GM12865 (cell line): ENCODE measurements at regions not wholly inside any gene's neighbourhood (a gene's known extent, or its start where the extent isn't known, plus 50 kb on each side); places are given as distances from the start of the nearest gene placed in this dataset.

Experiments
- DNase-seq: peaks from one replicate; pipeline ENCODE4 v3.0.0; 2010; ENCODE audit warnings: low read depth
- H3K4me3 ChIP-seq: 2 replicates; pipeline ENCODE4 v1.5.1; 2011; ENCODE audit warnings: mild to moderate bottlenecking, low read depth, low read length, control low read depth
- TF ChIP-seq, protein P1 (sequence below): IDR thresholded peaks from 2 replicates; pipeline ENCODE4 v1.5.1; 2011; ENCODE audit warnings: low read length, control low read depth, low read depth, inconsistent platforms; ENCODE audit not compliant: insufficient read depth; ENCODE audit errors: missing control alignments

DNA sequence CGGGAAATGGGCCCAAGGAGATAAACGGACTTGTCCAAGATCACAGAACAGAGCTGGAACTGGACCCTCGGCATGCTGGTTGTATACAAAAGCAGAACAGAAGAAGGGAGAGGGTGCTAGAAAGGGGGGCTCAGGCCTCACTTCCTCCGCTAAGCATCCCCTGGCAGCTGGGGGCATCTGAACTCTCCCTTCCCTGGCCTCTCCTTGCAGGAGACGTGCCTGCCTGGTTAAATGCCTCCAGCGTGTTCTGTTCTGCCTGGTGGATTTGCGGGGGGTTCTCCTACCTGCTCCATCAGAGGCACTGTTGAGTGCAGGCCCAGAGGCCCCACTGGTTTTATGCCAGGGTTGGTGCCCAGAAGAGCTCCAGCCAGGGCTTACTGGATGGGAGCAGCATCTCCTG is 124.7 kb downstream of the ZFP36L2 start:
- H3K4me3 ChIP-seq = no peak overlapping the region
- no peak for DNase-seq
- TF ChIP-seq, protein P1, sequence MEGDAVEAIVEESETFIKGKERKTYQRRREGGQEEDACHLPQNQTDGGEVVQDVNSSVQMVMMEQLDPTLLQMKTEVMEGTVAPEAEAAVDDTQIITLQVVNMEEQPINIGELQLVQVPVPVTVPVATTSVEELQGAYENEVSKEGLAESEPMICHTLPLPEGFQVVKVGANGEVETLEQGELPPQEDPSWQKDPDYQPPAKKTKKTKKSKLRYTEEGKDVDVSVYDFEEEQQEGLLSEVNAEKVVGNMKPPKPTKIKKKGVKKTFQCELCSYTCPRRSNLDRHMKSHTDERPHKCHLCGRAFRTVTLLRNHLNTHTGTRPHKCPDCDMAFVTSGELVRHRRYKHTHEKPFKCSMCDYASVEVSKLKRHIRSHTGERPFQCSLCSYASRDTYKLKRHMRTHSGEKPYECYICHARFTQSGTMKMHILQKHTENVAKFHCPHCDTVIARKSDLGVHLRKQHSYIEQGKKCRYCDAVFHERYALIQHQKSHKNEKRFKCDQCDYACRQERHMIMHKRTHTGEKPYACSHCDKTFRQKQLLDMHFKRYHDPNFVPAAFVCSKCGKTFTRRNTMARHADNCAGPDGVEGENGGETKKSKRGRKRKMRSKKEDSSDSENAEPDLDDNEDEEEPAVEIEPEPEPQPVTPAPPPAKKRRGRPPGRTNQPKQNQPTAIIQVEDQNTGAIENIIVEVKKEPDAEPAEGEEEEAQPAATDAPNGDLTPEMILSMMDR = no peak

DNA sequence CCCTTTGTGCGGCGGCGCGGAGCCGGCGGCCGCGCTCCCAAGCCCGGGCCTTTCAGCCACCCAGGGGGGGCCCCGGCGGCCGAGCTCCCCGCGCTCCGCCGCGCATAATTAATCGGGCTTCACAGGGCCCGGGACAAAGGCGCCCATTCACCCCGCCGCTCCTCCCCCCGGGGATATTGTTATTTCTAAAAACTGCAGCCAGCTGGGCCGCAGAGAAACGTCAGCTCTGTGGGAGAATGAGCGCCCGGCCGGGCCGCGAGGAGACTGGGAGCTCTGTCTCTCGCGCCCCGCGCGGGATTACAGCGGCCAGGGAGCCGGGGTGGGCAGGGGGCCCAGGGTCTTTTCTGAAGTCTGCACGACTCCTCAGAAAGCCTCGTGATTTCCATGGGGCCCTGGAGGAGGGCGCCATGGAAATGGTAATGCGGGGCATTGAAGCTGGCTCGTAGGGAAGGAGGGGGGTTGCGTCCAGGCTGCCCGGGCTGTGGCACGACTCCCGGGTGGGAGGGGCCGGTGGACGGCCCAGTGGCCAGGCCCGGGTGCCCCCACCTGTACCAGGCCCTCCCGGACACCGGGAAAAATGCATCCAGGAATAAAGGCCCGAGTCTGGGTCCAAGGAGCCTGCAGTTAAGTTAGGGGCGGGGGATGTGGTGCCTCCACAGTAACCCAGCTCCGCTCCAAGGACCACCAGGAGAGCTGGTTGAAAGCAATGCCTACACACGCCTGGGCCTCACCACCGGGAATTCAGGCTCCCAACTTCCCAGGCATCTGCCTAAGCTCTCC is 125.3 kb downstream of the ZFP36L2 start:
- H3K4me3 ChIP-seq = no peak overlapping the region
- TF ChIP-seq, protein P1 = no peak
- DNase-seq = no peak

DNA sequence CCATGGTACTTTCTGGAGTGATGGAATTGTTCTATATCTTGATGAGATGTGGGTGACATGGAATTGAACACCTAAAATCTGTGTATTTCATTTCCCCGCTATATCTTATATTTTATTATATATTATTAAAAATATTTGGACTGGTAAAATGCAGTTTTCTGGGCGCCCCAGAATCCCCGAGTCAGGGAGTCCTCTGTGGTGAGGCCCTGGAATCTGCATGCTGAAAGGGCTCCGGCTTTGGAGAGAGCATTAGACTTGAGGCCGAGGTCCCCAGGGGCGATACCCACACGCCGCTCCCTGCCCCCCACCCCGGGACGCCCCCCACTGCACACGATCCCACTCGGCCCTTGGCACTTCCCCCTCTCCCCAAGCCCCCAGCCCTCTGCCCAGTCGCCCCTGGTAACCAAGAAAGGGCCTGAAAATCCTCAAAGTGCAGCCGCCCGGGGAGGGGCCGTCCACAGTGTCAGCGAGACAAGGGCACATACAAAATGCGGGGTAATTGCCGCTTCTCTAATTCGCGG is 126.0 kb downstream of the ZFP36L2 start:
- no peak overlapping the region for H3K4me3 ChIP-seq
- DNase-seq = no peak
- TF ChIP-seq, protein P1 = no peak

DNA sequence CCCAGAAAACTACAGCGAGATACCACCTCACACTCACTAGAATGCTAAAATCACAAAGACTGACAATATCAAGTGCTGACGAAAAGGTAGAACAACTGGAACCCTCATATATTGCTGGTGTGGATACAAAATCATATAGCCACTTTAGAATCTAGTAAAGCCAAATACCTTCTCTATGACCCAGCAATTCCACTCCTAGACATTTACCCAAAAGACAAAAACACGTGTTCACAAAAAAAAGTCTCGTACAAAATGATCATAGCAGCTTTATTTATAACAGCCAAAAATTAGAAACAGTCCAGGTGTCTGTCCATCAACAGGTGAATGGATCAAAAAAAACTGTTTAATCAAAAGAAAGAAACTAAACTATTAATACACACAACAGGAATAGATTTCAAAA is 126.6 kb downstream of the ZFP36L2 start:
- H3K4me3 ChIP-seq = no peak overlapping the region
- TF ChIP-seq, protein P1 = no peak
- no peak for DNase-seq

DNA sequence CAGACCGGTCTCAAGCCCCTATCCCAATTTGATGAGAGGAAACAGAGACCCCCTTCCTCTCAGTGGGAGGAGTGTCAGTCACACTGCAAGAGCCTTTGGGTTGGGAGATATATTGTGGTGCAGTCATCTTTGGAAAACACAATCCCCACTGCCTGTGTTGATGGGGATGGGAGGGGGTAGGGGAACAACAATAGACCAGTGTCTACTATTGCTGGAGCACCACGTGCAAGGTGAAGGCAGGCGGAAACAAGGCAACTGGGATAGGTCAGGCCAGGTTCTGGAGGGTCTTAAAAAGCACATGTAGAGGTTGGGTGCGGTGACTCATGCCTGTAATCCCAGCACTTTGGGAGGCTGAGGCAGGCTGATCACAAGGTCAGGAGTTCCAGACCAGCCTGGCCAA is 127.9 kb downstream of the ZFP36L2 start:
- TF ChIP-seq, protein P1 = no peak
- DNase-seq = no peak

DNA sequence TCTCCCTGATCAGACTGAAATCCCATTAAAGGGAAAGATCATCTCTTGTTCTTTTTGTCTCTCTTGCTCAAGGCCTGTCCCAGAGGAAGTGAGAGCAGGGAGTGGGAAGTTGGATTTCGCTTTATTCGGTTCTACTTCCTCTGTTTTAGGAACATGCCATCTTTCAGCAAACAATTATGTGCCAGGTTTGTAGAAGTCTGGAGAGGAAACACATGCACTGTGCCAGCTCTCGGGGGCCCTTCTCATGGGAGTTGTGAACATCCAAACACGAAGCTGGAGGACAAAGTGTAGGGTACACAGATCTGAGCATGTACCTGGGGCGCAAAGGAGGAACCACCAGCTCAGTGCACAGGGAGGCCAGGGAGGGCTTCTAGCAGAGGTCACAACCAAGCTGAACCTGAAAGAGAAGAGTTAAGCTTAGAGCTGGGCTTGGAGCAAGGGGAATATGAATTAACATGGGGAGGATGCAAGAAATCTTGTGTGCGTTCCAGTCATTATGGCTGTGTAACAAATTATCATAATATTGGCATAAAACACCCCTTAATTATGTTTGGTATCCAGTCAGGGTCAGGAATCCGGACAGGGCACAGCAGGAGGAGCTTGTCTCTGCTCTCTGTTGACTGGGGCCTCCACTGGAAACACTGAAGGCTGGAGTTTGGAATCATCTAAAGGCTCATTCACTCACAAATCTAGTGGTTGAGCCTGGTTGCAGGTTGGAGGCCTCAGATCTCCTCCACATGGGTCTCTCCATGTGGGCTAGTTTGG is 128.6 kb downstream of the ZFP36L2 start:
- no peak for DNase-seq
- TF ChIP-seq, protein P1 = no peak
- no peak overlapping the region for H3K4me3 ChIP-seq

More for the DNA sequence above, 127.9 kb downstream of the ZFP36L2 start:
- no peak overlapping the region for H3K4me3 ChIP-seq
